Sigmoid colon (tissue), 6 donors: ENCODE measurements at regions not wholly inside any gene's neighbourhood (a gene's known extent, or its start where the extent isn't known, plus 50 kb on each side); places are given as distances from the start of the nearest gene placed in this dataset.

Experiments used
- DNase-seq: peaks from one replicate; pipeline ENCODE4 v3.0.0-alpha.2; 2019
- H3K27ac ChIP-seq, 4 donors: fragments of 200-600 bp; sonication (generic); one replicate each; pipeline ENCODE4 v1.5.1; 2016 to 2019; ENCODE audit warnings: mild to moderate bottlenecking in 1 of 4
- H3K27me3 ChIP-seq, 3 donors: fragments of 200-600 bp; sonication (generic); one replicate each; pipeline ENCODE4 v1.5.1; 2019; ENCODE audit warnings: mild to moderate bottlenecking in 1 of 3
- H3K36me3 ChIP-seq, 4 donors: fragments of 200-600 bp; sonication (generic); one replicate each; pipeline ENCODE4 v1.5.1; 2016 to 2019
- H3K4me1 ChIP-seq, 4 donors: fragments of 200-600 bp; sonication (generic); one replicate each; pipeline ENCODE4 v1.5.1; 2017 to 2019
- H3K4me3 ChIP-seq, 4 donors: fragments of 200-600 bp; sonication (generic); one replicate each; pipeline ENCODE4 v1.5.1; 2017 to 2019; ENCODE audit warnings: mild to moderate bottlenecking in 2 of 4, moderate library complexity in 1 of 4
- H3K9me3 ChIP-seq, 4 donors: fragments of 200-600 bp in 3 of 4; sonication (generic) in 3 of 4; one replicate each; pipeline versions ENCODE4 v1.5.1 to v1.6.1; 2013 to 2019
- EP300 ChIP-seq, 4 donors: sonication (generic); formaldehyde crosslinking; IDR thresholded peaks; one replicate each; pipeline ENCODE4 v1.6.1; 2017; ENCODE audit warnings: antibody characterized with exemption in 4 of 4
- POLR2A ChIP-seq, 2 donors: fragments of 450-650 bp; IDR thresholded peaks; one replicate each; pipeline ENCODE4 v1.6.1; 2016; ENCODE audit warnings: antibody characterized with exemption in 2 of 2, mild to moderate bottlenecking in 2 of 2, moderate library complexity in 2 of 2
- POLR2AphosphoS5 ChIP-seq, 4 donors: sonication (generic); formaldehyde crosslinking; IDR thresholded peaks; one replicate each; pipeline ENCODE4 v1.6.1; 2017; ENCODE audit warnings: antibody characterized with exemption in 4 of 4
- WGBS, 2 donors: extraction: QIAGEN DNeasy Blood & Tissue Kit; methylation state at CpG; one replicate each; pipeline ENCODE4 v1.1.7; 2013; 5-methylcytosine and 5-hydroxymethylcytosine counted together
- intact Hi-C: fragments of 100-400 bp; cut with DNase I; formaldehyde crosslinking; loops from one replicate; pipeline ENCODE4 v1.15.1; 2023
- TF ChIP-seq, protein P1 (sequence below), 4 experiments: fragments of 450-650 bp in 3 of 4; fragments of 200-600 bp in 1 of 4; IDR thresholded peaks; one replicate each; pipeline ENCODE4 v1.5.1; 2016 to 2019; ENCODE audit warnings: antibody characterized with exemption in 4 of 4, mild to moderate bottlenecking in 3 of 4, moderate library complexity in 2 of 4
- donor health status: healthy with polysubstance abuse.
- donor health status: healthy.

DNA sequence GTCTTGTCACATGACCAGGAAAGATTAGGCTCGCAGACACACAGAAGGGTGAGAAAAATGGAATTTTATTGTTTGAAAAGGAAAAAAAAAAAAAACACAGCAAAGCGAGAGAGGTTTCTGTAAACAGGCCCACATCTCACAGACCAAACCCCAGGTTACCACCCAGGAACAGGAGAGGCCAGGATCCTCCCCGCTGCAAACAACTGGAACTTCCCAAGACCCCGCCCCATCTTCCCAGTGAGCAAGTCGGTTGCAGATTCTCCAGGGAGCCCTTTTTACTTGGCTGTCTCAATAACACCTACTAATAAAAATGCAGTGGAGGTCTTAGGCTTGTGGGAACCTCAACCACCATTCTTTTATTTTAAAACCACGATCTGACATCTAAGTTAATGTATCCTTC lies 84.7 kb upstream of the ETS2 start:
- intact Hi-C loops: no loop called here
- Histone ChIP-seq H3K4me1 (no peaks in the 10 kb centered on the region), H3K9me3 (peaks cover 0 to 13% (median 9%) of the 10 kb centered on the region in 4 donors), H3K27ac (no peak overlapping the region), H3K36me3 (no peaks in the 10 kb centered on the region), H3K27me3 (no peaks in the 10 kb centered on the region), H3K4me3 (no peak overlapping the region)
- no peak for DNase-seq
- 81 to 86% methylated on average over 6 of the region's 6 CpGs for WGBS, 2 donors
- TF ChIP-seq, protein P1, sequence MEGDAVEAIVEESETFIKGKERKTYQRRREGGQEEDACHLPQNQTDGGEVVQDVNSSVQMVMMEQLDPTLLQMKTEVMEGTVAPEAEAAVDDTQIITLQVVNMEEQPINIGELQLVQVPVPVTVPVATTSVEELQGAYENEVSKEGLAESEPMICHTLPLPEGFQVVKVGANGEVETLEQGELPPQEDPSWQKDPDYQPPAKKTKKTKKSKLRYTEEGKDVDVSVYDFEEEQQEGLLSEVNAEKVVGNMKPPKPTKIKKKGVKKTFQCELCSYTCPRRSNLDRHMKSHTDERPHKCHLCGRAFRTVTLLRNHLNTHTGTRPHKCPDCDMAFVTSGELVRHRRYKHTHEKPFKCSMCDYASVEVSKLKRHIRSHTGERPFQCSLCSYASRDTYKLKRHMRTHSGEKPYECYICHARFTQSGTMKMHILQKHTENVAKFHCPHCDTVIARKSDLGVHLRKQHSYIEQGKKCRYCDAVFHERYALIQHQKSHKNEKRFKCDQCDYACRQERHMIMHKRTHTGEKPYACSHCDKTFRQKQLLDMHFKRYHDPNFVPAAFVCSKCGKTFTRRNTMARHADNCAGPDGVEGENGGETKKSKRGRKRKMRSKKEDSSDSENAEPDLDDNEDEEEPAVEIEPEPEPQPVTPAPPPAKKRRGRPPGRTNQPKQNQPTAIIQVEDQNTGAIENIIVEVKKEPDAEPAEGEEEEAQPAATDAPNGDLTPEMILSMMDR (IDR thresholded peaks at IDR 0.05): no peak
- TF ChIP-seq POLR2A (IDR thresholded peaks at IDR 0.05): no peak
- TF ChIP-seq EP300 (IDR thresholded peaks at IDR 0.05): no peak
- no peak for TF ChIP-seq POLR2AphosphoS5 (IDR thresholded peaks at IDR 0.05)

- WGBS, 2 donors: 89 to 90% methylated on average over 6 of the region's 6 CpGs
- TF ChIP-seq POLR2AphosphoS5 (IDR thresholded peaks at IDR 0.05) (no peak), EP300 (IDR thresholded peaks at IDR 0.05) (no peak), POLR2A (IDR thresholded peaks at IDR 0.05) (no peak)
- TF ChIP-seq, protein P1 (IDR thresholded peaks at IDR 0.05): no peak
These were observed 83.8 kb upstream of the ETS2 start for GRCh38 chr21:38721958-38722357.

DNA sequence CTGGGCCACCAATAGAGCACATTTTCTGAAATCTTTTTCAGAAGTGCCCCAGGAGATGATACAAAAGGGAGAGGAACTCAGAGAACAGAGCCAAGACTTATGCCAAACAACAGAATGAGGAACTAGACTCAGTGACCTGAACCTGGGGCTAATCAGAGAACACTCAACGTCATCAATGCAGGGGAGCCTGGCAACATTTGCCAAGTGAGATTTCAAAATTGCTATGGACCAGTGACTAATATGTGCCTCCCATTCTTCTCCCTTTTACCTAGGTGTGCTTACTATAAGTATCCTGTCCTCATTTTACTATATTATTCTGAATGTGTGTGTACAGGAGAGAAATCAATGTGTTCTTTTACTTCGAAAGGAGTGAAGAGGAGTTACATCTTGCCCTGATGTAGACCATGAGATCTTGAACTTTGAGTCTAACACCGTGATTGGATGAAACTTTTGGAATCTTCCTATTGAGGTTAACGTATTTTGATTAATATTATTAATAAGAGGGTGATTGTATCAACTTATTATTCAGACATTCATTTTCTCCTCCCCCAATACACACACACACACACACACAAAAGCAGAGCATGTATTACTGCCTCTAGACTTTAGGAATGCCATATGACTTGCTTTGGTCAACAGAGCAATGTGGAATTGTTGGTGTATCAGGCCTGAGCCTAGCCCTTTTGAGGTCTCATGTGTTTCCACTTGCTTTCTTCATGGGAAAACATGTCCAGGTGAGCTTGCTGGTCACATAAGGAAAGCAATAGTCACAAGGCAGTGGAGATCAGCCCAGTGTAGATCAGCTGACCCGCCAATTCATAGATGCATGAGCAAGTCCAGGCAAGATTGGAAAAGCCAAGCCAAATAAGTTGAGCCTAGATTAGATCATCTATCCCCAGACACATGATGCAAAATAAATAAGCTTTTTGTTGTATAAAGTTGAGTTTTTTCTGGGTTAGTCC lies 80.3 kb upstream of the ETS2 start:
- H3K27ac ChIP-seq: no peak overlapping the region
- no peaks in the 10 kb centered on the region for H3K4me1 ChIP-seq
- DNase-seq: no peak
- peaks cover 0 to 13% (median 9%) of the 10 kb centered on the region in 4 donors for H3K9me3 ChIP-seq
- no peaks in the 10 kb centered on the region for H3K36me3 ChIP-seq
- TF ChIP-seq, protein P1 (IDR thresholded peaks at IDR 0.05): no peak
- no peak for TF ChIP-seq EP300 (IDR thresholded peaks at IDR 0.05)
- TF ChIP-seq POLR2A (IDR thresholded peaks at IDR 0.05): no peak
- TF ChIP-seq POLR2AphosphoS5 (IDR thresholded peaks at IDR 0.05): no peak
- no peak overlapping the region for H3K4me3 ChIP-seq
- intact Hi-C loops: no loop called here
- H3K27me3 ChIP-seq: no peaks in the 10 kb centered on the region
- 93 to 94% methylated on average over 5 of the region's 5 CpGs for WGBS, 2 donors

More at GRCh38 chr21:38721958-38722357, 83.8 kb upstream of the ETS2 start:
- H3K9me3 ChIP-seq: peaks cover 0 to 13% (median 9%) of the 10 kb centered on the region in 4 donors
- no peak for DNase-seq
- H3K36me3 ChIP-seq: no peaks in the 10 kb centered on the region
- no peak overlapping the region for H3K4me3 ChIP-seq
- H3K27me3 ChIP-seq: no peaks in the 10 kb centered on the region
- intact Hi-C loops: no loop called here
- no peak overlapping the region for H3K27ac ChIP-seq
- no peaks in the 10 kb centered on the region for H3K4me1 ChIP-seq

GRCh38 chr21:38726482-38726881 lies 79.2 kb upstream of the ETS2 start:
- no peak for DNase-seq
- no peak overlapping the region for H3K27ac ChIP-seq
- TF ChIP-seq EP300 (IDR thresholded peaks at IDR 0.05): no peak
- TF ChIP-seq, protein P1 (IDR thresholded peaks at IDR 0.05): no peak
- peaks cover 0 to 13% (median 9%) of the 10 kb centered on the region in 4 donors for H3K9me3 ChIP-seq
- H3K36me3 ChIP-seq: no peaks in the 10 kb centered on the region
- no peak overlapping the region for H3K4me3 ChIP-seq
- intact Hi-C loops: no loop called here
- H3K4me1 ChIP-seq: no peaks in the 10 kb centered on the region
- H3K27me3 ChIP-seq: no peaks in the 10 kb centered on the region
- 93 to 94% methylated on average over 1 of the region's 1 CpG for WGBS, 2 donors
